Upper lobe of left lung (tissue), 4 donors: ENCODE measurements at regions not wholly inside any gene's neighbourhood (a gene's known extent, or its start where the extent isn't known, plus 50 kb on each side); places are given as distances from the start of the nearest gene placed in this dataset.

Experiments used
- POLR2AphosphoS5 ChIP-seq, 2 donors: sonication (generic); formaldehyde crosslinking; IDR thresholded peaks; one replicate each; pipeline ENCODE4 v1.5.1; 2017; ENCODE audit warnings: antibody characterized with exemption in 2 of 2
- TF ChIP-seq, protein P1 (sequence below), 6 experiments: fragments of 450-650 bp in 4 of 6; fragments of 200-600 bp in 2 of 6; sonication (generic) in 2 of 6; IDR thresholded peaks; one replicate each; pipeline ENCODE4 v1.5.1; 2016 to 2019; ENCODE audit warnings: antibody characterized with exemption in 6 of 6

DNA sequence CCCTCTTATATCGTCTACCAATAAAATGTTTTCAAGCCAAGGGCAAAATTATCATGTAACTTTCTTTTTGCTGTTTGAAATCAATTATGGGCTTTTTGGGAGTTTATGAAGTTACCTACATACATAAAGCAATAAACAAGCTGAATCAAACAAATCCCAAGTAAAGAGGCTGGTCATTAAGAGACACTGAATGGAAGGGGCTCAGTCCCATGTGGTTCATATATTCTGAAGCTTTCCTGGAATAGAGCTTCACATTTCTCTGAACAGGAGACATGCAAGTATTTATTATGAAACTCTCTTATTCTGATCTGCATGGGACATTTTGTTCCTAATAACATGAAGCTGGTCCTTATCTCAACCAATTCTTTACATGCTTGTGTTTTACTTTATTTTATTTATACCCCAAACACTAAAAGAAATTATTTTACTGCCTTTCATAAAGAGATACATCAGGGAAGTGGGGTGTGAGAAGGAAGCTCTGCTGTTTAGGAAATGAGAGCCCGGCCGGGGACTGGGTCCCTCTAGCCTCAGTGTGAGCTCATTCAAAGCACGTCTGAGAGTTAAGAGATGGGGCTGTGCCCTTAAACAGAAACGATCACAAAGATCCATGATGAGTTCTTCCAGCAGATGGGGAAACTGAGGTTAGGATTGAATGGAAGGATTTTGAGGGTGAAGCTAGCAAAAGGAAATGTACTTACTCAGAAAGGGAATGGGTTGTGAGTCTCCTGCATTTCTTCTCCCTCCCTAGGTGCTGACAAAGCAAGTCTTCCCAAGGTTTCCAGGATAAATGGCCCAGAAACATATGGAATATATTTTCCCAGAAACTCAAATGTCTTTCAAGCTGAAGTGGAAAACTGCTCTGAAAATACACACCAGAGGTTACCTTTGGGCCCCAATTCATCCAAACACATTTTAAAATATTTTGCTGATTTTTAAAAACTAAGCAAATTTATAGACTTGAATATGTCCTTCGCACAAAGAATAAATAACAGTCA lies 93.1 kb upstream of the LNX1 start:
- TF ChIP-seq POLR2AphosphoS5 (IDR thresholded peaks at IDR 0.05): no peak
- TF ChIP-seq, protein P1, sequence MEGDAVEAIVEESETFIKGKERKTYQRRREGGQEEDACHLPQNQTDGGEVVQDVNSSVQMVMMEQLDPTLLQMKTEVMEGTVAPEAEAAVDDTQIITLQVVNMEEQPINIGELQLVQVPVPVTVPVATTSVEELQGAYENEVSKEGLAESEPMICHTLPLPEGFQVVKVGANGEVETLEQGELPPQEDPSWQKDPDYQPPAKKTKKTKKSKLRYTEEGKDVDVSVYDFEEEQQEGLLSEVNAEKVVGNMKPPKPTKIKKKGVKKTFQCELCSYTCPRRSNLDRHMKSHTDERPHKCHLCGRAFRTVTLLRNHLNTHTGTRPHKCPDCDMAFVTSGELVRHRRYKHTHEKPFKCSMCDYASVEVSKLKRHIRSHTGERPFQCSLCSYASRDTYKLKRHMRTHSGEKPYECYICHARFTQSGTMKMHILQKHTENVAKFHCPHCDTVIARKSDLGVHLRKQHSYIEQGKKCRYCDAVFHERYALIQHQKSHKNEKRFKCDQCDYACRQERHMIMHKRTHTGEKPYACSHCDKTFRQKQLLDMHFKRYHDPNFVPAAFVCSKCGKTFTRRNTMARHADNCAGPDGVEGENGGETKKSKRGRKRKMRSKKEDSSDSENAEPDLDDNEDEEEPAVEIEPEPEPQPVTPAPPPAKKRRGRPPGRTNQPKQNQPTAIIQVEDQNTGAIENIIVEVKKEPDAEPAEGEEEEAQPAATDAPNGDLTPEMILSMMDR (IDR thresholded peaks at IDR 0.05): no peak
